ENCODE measurements at regions not wholly inside any gene's neighbourhood (a gene's known extent, or its start where the extent isn't known, plus 50 kb on each side); places are given as distances from the start of the nearest gene placed in this dataset.
"Not testable (repeated sequence)": the region's sequence is repeated elsewhere in the genome, so short reads cannot be mapped to it uniquely, and the experiment has no call there.

DNA sequence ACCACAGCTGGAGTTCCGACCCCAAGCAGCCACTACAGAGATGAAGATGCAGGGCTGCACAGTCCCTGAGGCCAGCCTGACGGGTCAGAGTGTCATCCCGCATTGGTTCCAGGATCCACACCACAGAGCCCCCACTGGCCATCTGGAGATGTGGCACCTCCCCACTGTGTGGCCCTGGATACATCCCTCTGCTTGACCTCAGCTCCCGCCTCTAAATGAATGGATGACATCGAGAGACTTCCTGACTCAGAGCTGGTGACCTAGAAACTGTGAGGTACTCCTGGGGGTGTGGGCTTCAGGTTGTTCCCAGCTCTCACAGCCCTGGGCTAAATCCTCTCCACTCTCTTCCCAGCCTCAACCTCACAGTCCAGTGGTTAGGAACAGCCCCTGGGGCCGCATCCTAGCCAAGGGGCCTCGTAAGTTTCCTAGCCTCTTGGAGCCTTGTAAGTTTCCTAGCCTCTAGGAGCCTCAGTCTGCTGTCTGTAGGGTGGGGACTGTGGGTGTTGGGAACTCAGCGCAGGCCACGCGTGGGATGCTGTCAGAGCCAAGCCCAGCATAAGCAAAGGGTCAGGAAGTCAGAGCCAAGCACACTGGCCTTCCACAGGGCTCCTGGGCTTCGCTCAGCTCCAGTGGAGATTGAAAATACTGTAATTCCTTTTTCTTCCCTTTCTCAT is 87.5 kb upstream of the RUNX3 start:
- TF ChIP-seq POLR2A (IDR thresholded peaks at IDR 0.05; ENCODE audit: low read depth, low read length) (no peak), TAF1 (IDR thresholded peaks at IDR 0.05; ENCODE audit: borderline replicate concordance, low read depth, low read length) (no peak), POLR2AphosphoS5 (IDR thresholded peaks at IDR 0.05; ENCODE audit: low read depth, low read length) (no peak)
- FAIRE-seq (no peak), DNase-seq (ENCODE audit: insufficient read length) (no peak)

GRCh38 chr1:25012966-25013962 is 83.2 kb upstream of the RUNX3 start:
- FAIRE-seq (no peak), DNase-seq (ENCODE audit: insufficient read length) (no peak)
- TF ChIP-seq TAF1 (IDR thresholded peaks at IDR 0.05; ENCODE audit: borderline replicate concordance, low read depth, low read length) (no peak), POLR2A (IDR thresholded peaks at IDR 0.05; ENCODE audit: low read depth, low read length) (no peak), POLR2AphosphoS5 (IDR thresholded peaks at IDR 0.05; ENCODE audit: low read depth, low read length) (no peak)

DNA sequence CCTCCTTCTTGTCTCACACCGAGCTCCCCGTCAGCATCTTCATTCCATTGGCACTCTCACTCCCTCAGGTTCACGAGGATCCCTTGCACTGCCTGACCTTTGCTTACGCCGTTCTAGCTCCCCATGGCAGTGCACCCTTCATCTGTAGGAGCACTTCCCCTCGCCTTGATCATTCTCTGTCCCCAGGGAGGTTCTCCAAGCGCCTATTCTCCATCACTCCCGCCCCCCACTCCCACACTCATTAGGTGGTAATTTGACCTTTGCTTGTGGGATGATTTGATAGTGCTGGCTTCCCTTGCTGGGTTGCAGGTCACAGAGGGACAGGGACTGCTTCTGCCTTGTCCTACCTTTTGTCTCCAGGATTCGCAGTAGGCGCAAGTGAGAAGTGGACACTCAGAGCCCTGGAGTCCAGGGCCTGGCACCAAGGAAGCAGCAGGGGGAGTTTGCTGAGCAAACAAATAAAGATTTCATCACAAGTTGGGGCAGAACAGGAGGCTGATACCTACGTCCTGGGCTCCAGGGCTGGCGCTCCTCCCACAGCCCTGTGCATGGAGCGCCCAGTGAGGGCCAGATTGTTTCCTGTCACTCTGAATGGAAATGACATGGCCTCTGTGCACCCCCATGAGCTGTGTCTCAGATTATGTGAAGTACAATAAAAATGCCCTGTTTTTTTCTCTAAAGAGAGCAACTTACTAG is 82.0 kb upstream of the RUNX3 start:
- no peak for FAIRE-seq
- no peak for TF ChIP-seq TAF1 (IDR thresholded peaks at IDR 0.05; ENCODE audit: borderline replicate concordance, low read depth, low read length)
- no peak for TF ChIP-seq POLR2AphosphoS5 (IDR thresholded peaks at IDR 0.05; ENCODE audit: low read depth, low read length)
- no peak for TF ChIP-seq POLR2A (IDR thresholded peaks at IDR 0.05; ENCODE audit: low read depth, low read length)
- no peak for DNase-seq (ENCODE audit: insufficient read length)

- FAIRE-seq = no peak
- TF ChIP-seq TAF1 (IDR thresholded peaks at IDR 0.05; ENCODE audit: borderline replicate concordance, low read depth, low read length) = no peak
- no peak for TF ChIP-seq POLR2A (IDR thresholded peaks at IDR 0.05; ENCODE audit: low read depth, low read length)
- no peak for TF ChIP-seq POLR2AphosphoS5 (IDR thresholded peaks at IDR 0.05; ENCODE audit: low read depth, low read length)
- no peak for DNase-seq (ENCODE audit: insufficient read length)
These were observed 81.2 kb upstream of the RUNX3 start for GRCh38 chr1:25011275-25011674.

GRCh38 chr1:25009671-25010262 is 79.7 kb upstream of the RUNX3 start:
- FAIRE-seq (peak; percentile 36), DNase-seq (ENCODE audit: insufficient read length) (no peak)
- no peak for TF ChIP-seq POLR2A (IDR thresholded peaks at IDR 0.05; ENCODE audit: low read depth, low read length)
- TF ChIP-seq POLR2AphosphoS5 (IDR thresholded peaks at IDR 0.05; ENCODE audit: low read depth, low read length) = no peak
- no peak for TF ChIP-seq TAF1 (IDR thresholded peaks at IDR 0.05; ENCODE audit: borderline replicate concordance, low read depth, low read length)

DNA sequence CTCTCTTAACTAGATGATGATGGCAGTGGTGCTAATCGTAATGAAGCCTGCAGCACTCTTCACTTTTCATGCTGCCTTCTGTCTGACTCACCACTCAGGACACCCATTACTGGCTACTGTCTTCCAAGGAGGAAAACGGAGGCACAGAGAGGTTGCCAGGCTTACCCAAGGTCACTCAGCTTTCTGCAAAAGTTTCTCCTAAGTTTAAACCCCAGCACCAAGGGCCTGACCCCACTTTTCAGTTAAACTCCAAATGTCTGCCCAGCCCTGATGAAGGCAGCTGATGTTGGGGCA is 78.1 kb upstream of the RUNX3 start:
- no peak for DNase-seq (ENCODE audit: insufficient read length)
- TF ChIP-seq POLR2A (IDR thresholded peaks at IDR 0.05; ENCODE audit: low read depth, low read length) = no peak
- TF ChIP-seq TAF1 (IDR thresholded peaks at IDR 0.05; ENCODE audit: borderline replicate concordance, low read depth, low read length) = no peak
- no peak for TF ChIP-seq POLR2AphosphoS5 (IDR thresholded peaks at IDR 0.05; ENCODE audit: low read depth, low read length)
- no peak for FAIRE-seq

DNA sequence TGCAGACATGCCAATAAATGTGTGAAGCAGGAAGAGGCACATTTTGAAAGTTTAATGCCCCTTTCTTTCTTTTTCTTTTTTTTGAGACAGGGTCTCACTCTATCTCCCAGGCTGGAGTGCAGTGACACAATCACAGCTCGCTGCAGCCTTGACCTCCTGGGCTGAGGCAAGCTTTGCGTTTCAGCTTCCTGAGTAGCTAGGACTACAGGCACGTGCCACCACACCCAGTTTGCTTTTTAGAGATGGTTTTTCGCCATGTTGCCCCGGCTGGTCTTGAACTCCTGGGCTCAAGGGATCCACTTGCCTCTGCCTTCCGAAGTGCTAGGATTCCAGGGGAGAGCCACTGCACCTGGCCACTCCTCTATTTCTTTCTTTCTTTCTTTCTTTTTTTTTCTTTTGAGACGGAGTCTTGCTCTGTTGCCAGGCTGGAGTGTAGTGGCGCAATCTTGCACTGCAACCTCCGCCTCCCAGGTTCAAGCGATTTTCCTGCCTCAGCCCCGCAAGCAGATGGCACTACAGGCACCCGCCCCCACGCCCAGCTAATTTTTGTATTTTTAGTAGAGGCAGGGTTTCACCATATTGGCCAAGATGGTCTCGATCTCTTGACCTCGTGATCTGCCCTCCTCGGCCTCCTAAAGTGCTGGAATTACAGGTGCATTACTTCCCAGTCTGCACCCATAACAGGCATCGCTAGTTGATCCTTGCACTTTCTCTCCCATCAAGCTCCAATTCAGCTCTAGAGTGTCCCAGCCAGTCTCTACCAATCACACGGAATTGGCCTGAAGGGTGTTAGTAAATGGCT is 77.5 kb upstream of the RUNX3 start:
- DNase-seq (ENCODE audit: insufficient read length) = not testable (repeated sequence)
- peak; percentile 14 for FAIRE-seq

- TF ChIP-seq POLR2AphosphoS5 (IDR thresholded peaks at IDR 0.05; ENCODE audit: low read depth, low read length) (no peak), POLR2A (IDR thresholded peaks at IDR 0.05; ENCODE audit: low read depth, low read length) (no peak), TAF1 (IDR thresholded peaks at IDR 0.05; ENCODE audit: borderline replicate concordance, low read depth, low read length) (no peak)
- no peak for FAIRE-seq
- no peak for DNase-seq (ENCODE audit: insufficient read length)
These were observed 76.7 kb upstream of the RUNX3 start for GRCh38 chr1:25006770-25007169.

DNA sequence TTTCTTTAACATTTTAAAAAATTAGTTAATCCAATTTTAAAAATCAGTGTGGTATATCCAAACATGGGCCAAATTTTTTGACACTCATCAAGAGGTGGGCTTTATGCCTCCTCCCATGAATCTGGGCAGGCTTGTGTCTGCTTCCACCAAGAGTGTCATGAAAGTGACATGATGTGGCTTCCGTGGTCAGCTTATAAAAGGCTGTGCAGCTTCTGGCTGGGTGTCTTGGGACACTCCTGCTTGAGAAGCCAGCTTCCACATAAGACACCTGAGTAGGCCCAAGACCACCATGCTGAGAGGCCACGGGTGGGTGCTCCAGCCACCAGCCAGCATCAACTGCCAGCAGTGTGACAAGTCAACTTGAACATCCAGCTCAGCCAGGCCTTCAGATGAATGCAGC is 74.3 kb upstream of the RUNX3 start:
- DNase-seq (ENCODE audit: insufficient read length) (no peak), FAIRE-seq (no peak)
- no peak for TF ChIP-seq POLR2A (IDR thresholded peaks at IDR 0.05; ENCODE audit: low read depth, low read length)
- TF ChIP-seq TAF1 (IDR thresholded peaks at IDR 0.05; ENCODE audit: borderline replicate concordance, low read depth, low read length) = no peak
- no peak for TF ChIP-seq POLR2AphosphoS5 (IDR thresholded peaks at IDR 0.05; ENCODE audit: low read depth, low read length)

GRCh38 chr1:25003457-25004190 is 73.5 kb upstream of the RUNX3 start:
- DNase-seq (ENCODE audit: insufficient read length) (no peak), FAIRE-seq (peak; percentile 17)
- TF ChIP-seq TAF1 (IDR thresholded peaks at IDR 0.05; ENCODE audit: borderline replicate concordance, low read depth, low read length) = no peak
- TF ChIP-seq POLR2A (IDR thresholded peaks at IDR 0.05; ENCODE audit: low read depth, low read length) = no peak
- TF ChIP-seq POLR2AphosphoS5 (IDR thresholded peaks at IDR 0.05; ENCODE audit: low read depth, low read length) = no peak

Data from GM12892 (cell line).